Panc1 (cell line): ENCODE measurements at regions not wholly inside any gene's neighbourhood (a gene's known extent, or its start where the extent isn't known, plus 50 kb on each side); places are given as distances from the start of the nearest gene placed in this dataset.

ENCODE experiments used
- ATAC-seq: fragments of 200-7000 bp; cut with Tn5 transposase; 2 replicates; pipeline ENCODE4 v1.9.1; 2020; ENCODE audit warnings: mild to moderate bottlenecking, moderate library complexity
- BruUV-seq: library from RNA; stranded (reverse); fragments of 400-500 nt; replicated peaks from 2 replicates; lab custom pipeline; 2021; lab: Mats Ljungman, UMichigan
- CTCF ChIA-PET: fragments of 300-600 bp; sonication (Branson Sonifier 250); formaldehyde crosslinking; loops from one replicate; lab custom pipeline; 2022; ENCODE audit warnings: antibody characterized with exemption; lab: Charles Lee
- POLR2A ChIA-PET: fragments of 300-600 bp; sonication (Branson Sonifier 250); formaldehyde crosslinking; loops from one replicate; lab custom pipeline; 2022; ENCODE audit warnings: antibody characterized with exemption; lab: Charles Lee
- DNase-seq: peaks from one replicate; pipeline ENCODE4 v3.0.0-alpha.2; 2010; ENCODE audit warnings: low read depth, low spot score
- H3K27ac ChIP-seq: 2 replicates; pipeline ENCODE4 v1.5.1; 2011; ENCODE audit warnings: mild to moderate bottlenecking, low read length, inconsistent platforms
- H3K27me3 ChIP-seq: fragments of 200-500 bp; sonication (Bioruptor generic); 2 replicates; pipeline ENCODE4 v1.6.0; 2014; ENCODE audit warnings: low read length, inconsistent platforms; ENCODE audit not compliant: control insufficient read depth, insufficient read depth
- H3K36me3 ChIP-seq: fragments of 200-500 bp; sonication (Bioruptor generic); 2 replicates; pipeline ENCODE4 v1.5.1; 2014; ENCODE audit warnings: inconsistent platforms, mild to moderate bottlenecking, low read length, moderate library complexity; ENCODE audit not compliant: control insufficient read depth, insufficient read depth
- H3K4me1 ChIP-seq: 2 replicates; pipeline ENCODE4 v1.5.1; 2011; ENCODE audit warnings: inconsistent platforms, mild to moderate bottlenecking, low read length, moderate library complexity; ENCODE audit not compliant: control insufficient read depth, insufficient read depth
- H3K4me3 ChIP-seq, 2 experiments: 2 replicates each; pipeline ENCODE4 v1.5.1; 2011 to 2012; ENCODE audit warnings: low read depth in 2 of 2, low read length in 2 of 2, mild to moderate bottlenecking in 2 of 2, inconsistent platforms in 1 of 2, moderate library complexity in 1 of 2
- H3K9me3 ChIP-seq: fragments of 200-500 bp; sonication (Bioruptor generic); 2 replicates; pipeline ENCODE4 v1.5.1; 2014; ENCODE audit warnings: low read depth, mild to moderate bottlenecking, inconsistent platforms, low read length, moderate library complexity; ENCODE audit not compliant: control insufficient read depth, insufficient read depth
- POLR2AphosphoS5 ChIP-seq: IDR thresholded peaks from 2 replicates; pipeline ENCODE4 v1.6.1; 2012; ENCODE audit warnings: mild to moderate bottlenecking, low read depth, low read length, moderate library complexity
- SIN3A ChIP-seq: IDR thresholded peaks from 2 replicates; pipeline ENCODE4 v1.6.1; 2012; ENCODE audit warnings: low read depth, mild to moderate bottlenecking, low read length, moderate library complexity, borderline replicate concordance; ENCODE audit not compliant: insufficient read depth
- TCF7L2 ChIP-seq: IDR thresholded peaks from 2 replicates; pipeline ENCODE4 v1.6.1; 2011; ENCODE audit warnings: mild to moderate bottlenecking, low read depth, low read length, inconsistent platforms
- in situ Hi-C: cut with HindIII; loops from 2 replicates; pipeline ENCODE4 v1.10.0; 2016; ENCODE audit warnings: low sequenced_read_pairs, low pct_unique_long_range_greater_than_20kb
- intact Hi-C: fragments of 100-400 bp; cut with micrococcal nuclease; formaldehyde crosslinking; loops from one replicate; pipeline ENCODE4 v1.10.0; 2022; ENCODE audit not compliant: unreplicated experiment
- TF ChIP-seq, protein P1 (sequence below), 2 experiments: IDR thresholded peaks; 2 replicates each; pipeline ENCODE4 v1.6.1; 2011 to 2012; ENCODE audit warnings: low read depth in 2 of 2, control low read depth in 1 of 2, low read length in 1 of 2, mild to moderate bottlenecking in 1 of 2, moderate library complexity in 1 of 2; ENCODE audit not compliant: insufficient read depth in 1 of 2
- TF ChIP-seq, protein P2 (sequence below): fragments of 450-650 bp; IDR thresholded peaks from 2 replicates; pipeline ENCODE4 v1.5.1; 2017; ENCODE audit warnings: mild to moderate bottlenecking

DNA sequence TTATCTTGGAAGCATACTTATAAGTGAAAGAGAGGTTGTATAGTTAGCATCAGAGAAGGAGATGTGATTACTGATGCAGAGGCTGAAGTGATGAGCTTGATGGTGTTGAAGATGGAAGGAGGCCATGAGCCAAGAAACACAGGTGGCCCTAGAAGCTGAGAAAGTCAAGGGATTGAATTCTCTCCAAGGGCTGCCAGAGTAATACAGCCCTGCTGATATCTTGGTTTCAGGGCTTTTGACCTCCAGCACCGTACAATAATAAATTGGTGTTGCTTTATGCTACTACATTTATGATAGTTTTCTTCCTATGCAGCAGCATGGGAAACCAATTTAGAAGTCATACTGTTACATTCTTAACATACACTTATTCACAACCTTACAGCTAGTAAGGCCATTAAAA is 1133.3 kb downstream of the AACS start:
- H3K4me1 ChIP-seq: no peaks in the 10 kb centered on the region
- H3K9me3 ChIP-seq: no peaks in the 10 kb centered on the region
- TF ChIP-seq, protein P1, sequence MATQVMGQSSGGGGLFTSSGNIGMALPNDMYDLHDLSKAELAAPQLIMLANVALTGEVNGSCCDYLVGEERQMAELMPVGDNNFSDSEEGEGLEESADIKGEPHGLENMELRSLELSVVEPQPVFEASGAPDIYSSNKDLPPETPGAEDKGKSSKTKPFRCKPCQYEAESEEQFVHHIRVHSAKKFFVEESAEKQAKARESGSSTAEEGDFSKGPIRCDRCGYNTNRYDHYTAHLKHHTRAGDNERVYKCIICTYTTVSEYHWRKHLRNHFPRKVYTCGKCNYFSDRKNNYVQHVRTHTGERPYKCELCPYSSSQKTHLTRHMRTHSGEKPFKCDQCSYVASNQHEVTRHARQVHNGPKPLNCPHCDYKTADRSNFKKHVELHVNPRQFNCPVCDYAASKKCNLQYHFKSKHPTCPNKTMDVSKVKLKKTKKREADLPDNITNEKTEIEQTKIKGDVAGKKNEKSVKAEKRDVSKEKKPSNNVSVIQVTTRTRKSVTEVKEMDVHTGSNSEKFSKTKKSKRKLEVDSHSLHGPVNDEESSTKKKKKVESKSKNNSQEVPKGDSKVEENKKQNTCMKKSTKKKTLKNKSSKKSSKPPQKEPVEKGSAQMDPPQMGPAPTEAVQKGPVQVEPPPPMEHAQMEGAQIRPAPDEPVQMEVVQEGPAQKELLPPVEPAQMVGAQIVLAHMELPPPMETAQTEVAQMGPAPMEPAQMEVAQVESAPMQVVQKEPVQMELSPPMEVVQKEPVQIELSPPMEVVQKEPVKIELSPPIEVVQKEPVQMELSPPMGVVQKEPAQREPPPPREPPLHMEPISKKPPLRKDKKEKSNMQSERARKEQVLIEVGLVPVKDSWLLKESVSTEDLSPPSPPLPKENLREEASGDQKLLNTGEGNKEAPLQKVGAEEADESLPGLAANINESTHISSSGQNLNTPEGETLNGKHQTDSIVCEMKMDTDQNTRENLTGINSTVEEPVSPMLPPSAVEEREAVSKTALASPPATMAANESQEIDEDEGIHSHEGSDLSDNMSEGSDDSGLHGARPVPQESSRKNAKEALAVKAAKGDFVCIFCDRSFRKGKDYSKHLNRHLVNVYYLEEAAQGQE (IDR thresholded peaks at IDR 0.05; ENCODE audit: insufficient read depth in 1 of 2, low read depth in 2 of 2, low read length in 1 of 2): no peak
- no peak for TF ChIP-seq POLR2AphosphoS5
- no peak for TF ChIP-seq SIN3A
- TF ChIP-seq, protein P2, sequence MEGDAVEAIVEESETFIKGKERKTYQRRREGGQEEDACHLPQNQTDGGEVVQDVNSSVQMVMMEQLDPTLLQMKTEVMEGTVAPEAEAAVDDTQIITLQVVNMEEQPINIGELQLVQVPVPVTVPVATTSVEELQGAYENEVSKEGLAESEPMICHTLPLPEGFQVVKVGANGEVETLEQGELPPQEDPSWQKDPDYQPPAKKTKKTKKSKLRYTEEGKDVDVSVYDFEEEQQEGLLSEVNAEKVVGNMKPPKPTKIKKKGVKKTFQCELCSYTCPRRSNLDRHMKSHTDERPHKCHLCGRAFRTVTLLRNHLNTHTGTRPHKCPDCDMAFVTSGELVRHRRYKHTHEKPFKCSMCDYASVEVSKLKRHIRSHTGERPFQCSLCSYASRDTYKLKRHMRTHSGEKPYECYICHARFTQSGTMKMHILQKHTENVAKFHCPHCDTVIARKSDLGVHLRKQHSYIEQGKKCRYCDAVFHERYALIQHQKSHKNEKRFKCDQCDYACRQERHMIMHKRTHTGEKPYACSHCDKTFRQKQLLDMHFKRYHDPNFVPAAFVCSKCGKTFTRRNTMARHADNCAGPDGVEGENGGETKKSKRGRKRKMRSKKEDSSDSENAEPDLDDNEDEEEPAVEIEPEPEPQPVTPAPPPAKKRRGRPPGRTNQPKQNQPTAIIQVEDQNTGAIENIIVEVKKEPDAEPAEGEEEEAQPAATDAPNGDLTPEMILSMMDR: no peak
- TF ChIP-seq TCF7L2: no peak
- intact Hi-C loops: no loop called here
- ATAC-seq: no peak
- BruUV-seq: no TSS peak
- H3K27me3 ChIP-seq: no peaks in the 10 kb centered on the region
- ChIA-PET CTCF (no interaction called here), POLR2A (interaction anchor here (0.6 kb wide), 1 partner anchor 234 kb away, joined by 3 read pairs; no protein-coding TSS in a partner anchor)
- in situ Hi-C loops: no loop called here
- H3K27ac ChIP-seq: no peak overlapping the region
- no peak overlapping the region for H3K4me3 ChIP-seq
- DNase-seq: no peak
- no peaks in the 10 kb centered on the region for H3K36me3 ChIP-seq

DNA sequence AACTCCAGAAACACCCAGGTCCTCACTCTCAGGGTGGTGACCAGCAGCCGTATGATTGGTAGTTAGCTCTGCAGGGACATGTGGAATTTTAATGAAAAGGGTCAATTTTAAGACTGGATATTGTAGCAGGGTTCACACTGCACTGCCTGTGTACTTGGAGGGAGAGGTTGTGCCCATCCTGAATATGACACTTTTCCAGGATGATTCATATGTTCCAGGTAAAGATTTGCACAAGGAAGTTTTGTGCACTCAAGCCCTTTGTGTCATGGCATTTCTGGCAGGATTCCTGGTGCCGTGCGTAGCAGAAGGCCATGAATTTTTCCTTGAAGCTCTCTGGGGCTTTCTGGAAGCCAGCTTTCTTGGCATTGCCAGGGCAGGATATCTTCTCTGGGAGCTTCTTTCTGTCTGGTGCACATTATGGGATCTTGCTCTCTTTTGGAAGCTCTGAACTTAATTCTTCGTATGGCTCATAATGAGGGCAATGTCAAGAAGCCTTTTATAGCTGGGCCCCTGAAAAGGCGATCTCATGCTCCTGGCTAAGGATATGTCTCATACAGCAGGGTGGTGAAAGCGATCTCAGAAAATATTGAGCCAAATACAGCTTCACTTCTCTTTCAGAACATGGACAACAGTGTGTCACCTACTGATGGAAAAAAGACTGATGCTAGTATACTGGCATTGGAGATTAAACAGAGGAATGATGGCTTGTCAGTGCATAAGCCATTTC is 1133.9 kb downstream of the AACS start:
- ChIA-PET POLR2A (interaction anchor here (0.6 kb wide), 1 partner anchor 235 kb away, joined by 3 read pairs; no protein-coding TSS in a partner anchor), CTCF (no interaction called here)
- Histone ChIP-seq H3K9me3 (no peaks in the 10 kb centered on the region), H3K27ac (no peak overlapping the region), H3K27me3 (no peaks in the 10 kb centered on the region), H3K4me1 (no peaks in the 10 kb centered on the region), H3K36me3 (no peaks in the 10 kb centered on the region), H3K4me3 (no peak overlapping the region)
- in situ Hi-C loops (no loop called here), intact Hi-C loops (no loop called here)
- ATAC-seq (no peak), DNase-seq (no peak)
- TF ChIP-seq SIN3A (no peak), TCF7L2 (no peak), POLR2AphosphoS5 (no peak)
- TF ChIP-seq, protein P2: no peak
- TF ChIP-seq, protein P1 (IDR thresholded peaks at IDR 0.05; ENCODE audit: insufficient read depth in 1 of 2, low read depth in 2 of 2, low read length in 1 of 2): no peak
- BruUV-seq: no TSS peak
